SK-N-SH (cell line): ENCODE measurements at regions not wholly inside any gene's neighbourhood (a gene's known extent, or its start where the extent isn't known, plus 50 kb on each side); places are given as distances from the start of the nearest gene placed in this dataset.

Source experiments
- CTCF ChIA-PET: fragments of 300-600, 350-600 bp; formaldehyde crosslinking; extraction: SDS; loops from one replicate; lab custom pipeline; 2021; lab: Yijun Ruan, JAX
- POLR2A ChIA-PET: fragments of 350-600 bp; sonication (Branson Sonifier 250); formaldehyde crosslinking; extraction: SDS; loops from one replicate; lab custom pipeline; 2020; ENCODE audit warnings: antibody characterized with exemption, inconsistent platforms; lab: Yijun Ruan, JAX
- DNase-seq: peaks from one replicate; pipeline ENCODE4 v3.0.0; 2012
- H2AFZ ChIP-seq: fragments of 200-600 bp; sonication (generic); 2 replicates; pipeline ENCODE4 v1.8.1; 2016; ENCODE audit warnings: antibody characterized with exemption, mild to moderate bottlenecking, low read depth
- H3F3A ChIP-seq: fragments of 200-600 bp; sonication (generic); replicated peaks from 2 replicates; pipeline ENCODE3; 2016; ENCODE audit warnings: antibody characterized with exemption, mild to moderate bottlenecking; ENCODE audit not compliant: insufficient read depth
- H3K27ac ChIP-seq, 2 experiments: fragments of 200-500 bp in 1 of 2; fragments of 200-600 bp in 1 of 2; sonication (Bioruptor generic) in 1 of 2; sonication (generic), shearing (Covaris generic) in 1 of 2; 2 replicates each; pipeline versions ENCODE4 v1.5.1 to v1.6.1; 2014 to 2016; ENCODE audit warnings: low read depth in 2 of 2, inconsistent platforms in 1 of 2, low read length in 1 of 2, mild to moderate bottlenecking in 1 of 2, mixed read lengths in 1 of 2
- H3K27me3 ChIP-seq: fragments of 200-600 bp; sonication (generic), shearing (Covaris generic); 2 replicates; pipeline ENCODE4 v1.6.1; 2016; ENCODE audit warnings: mixed run types; ENCODE audit not compliant: insufficient read depth
- H3K36me3 ChIP-seq, 2 experiments: fragments of 200-500 bp in 1 of 2; fragments of 200-600 bp in 1 of 2; sonication (Bioruptor generic) in 1 of 2; sonication (generic) in 1 of 2; replicated peaks in 1 of 2; 2 replicates each; pipeline versions ENCODE3 to v1.5.1; 2014 to 2016; ENCODE audit warnings: low read length in 1 of 2, mild to moderate bottlenecking in 1 of 2; ENCODE audit not compliant: insufficient read depth in 2 of 2, control insufficient read depth in 1 of 2
- H3K4me1 ChIP-seq, 2 experiments: fragments of 200-500 bp in 1 of 2; fragments of 200-600 bp in 1 of 2; sonication (Bioruptor generic) in 1 of 2; sonication (generic), shearing (Covaris generic) in 1 of 2; 2 replicates each; pipeline versions ENCODE4 v1.5.1 to v1.6.1; 2014 to 2016; ENCODE audit warnings: low read depth in 1 of 2, low read length in 1 of 2, mixed run types in 1 of 2; ENCODE audit not compliant: insufficient read depth in 2 of 2, control insufficient read depth in 1 of 2
- H3K4me2 ChIP-seq: fragments of 200-600 bp; sonication (generic), shearing (Covaris generic); 2 replicates; pipeline ENCODE4 v1.6.1; 2017; ENCODE audit warnings: mixed run types
- H3K4me3 ChIP-seq, 2 experiments: fragments of 200-500 bp in 1 of 2; fragments of 200-600 bp in 1 of 2; sonication (Bioruptor generic) in 1 of 2; sonication (generic), shearing (Covaris generic) in 1 of 2; 2 replicates each; pipeline versions ENCODE4 v1.5.1 to v1.8.1; 2014 to 2016; ENCODE audit warnings: low read depth in 2 of 2, inconsistent platforms in 1 of 2, low read length in 1 of 2, mild to moderate bottlenecking in 1 of 2, mixed read lengths in 1 of 2, moderate library complexity in 1 of 2
- H3K79me2 ChIP-seq: fragments of 200-600 bp; sonication (generic); 2 replicates; pipeline ENCODE4 v1.8.1; 2017; ENCODE audit warnings: mild to moderate bottlenecking; ENCODE audit not compliant: insufficient read depth
- H3K9ac ChIP-seq: fragments of 200-600 bp; sonication (generic); 2 replicates; pipeline ENCODE4 v1.6.1; 2017; ENCODE audit warnings: mixed run types
- H3K9me2 ChIP-seq: fragments of 200-600 bp; sonication (generic); 2 replicates; pipeline ENCODE4 v1.6.1; 2017; ENCODE audit warnings: mixed run types
- H3K9me3 ChIP-seq: fragments of 200-600 bp; sonication (generic); 2 replicates; pipeline ENCODE4 v1.6.1; 2017; ENCODE audit warnings: mixed run types, mild to moderate bottlenecking, moderate library complexity
- H4K20me1 ChIP-seq: fragments of 200-600 bp; sonication (generic); 2 replicates; pipeline ENCODE4 v1.6.1; 2017; ENCODE audit warnings: mild to moderate bottlenecking, mixed run types; ENCODE audit not compliant: insufficient read depth
- EP300 ChIP-seq, 2 experiments: IDR thresholded peaks; 2 replicates each; pipeline versions ENCODE4 v1.4.0 to v1.6.1; 2012; ENCODE audit warnings: borderline replicate concordance in 1 of 2, low read depth in 1 of 2, low read length in 1 of 2
- FOXJ3 ChIP-seq: sonication (generic); formaldehyde crosslinking; IDR thresholded peaks from 2 replicates; pipeline ENCODE4 v1.5.1; 2020; ENCODE audit warnings: mild to moderate bottlenecking, missing genetic modification reagents
- GABPA ChIP-seq: IDR thresholded peaks from 2 replicates; pipeline ENCODE4 v1.4.0; 2012; ENCODE audit warnings: low read depth, mild to moderate bottlenecking
- POLR2AphosphoS5 ChIP-seq: IDR thresholded peaks from 2 replicates; pipeline ENCODE4 v1.6.1; 2012; ENCODE audit warnings: low read depth, low read length
- RCOR1 ChIP-seq: fragments of 150-350 bp; IDR thresholded peaks from 2 replicates; pipeline ENCODE4 v1.6.1; 2017; ENCODE audit warnings: antibody characterized with exemption, low read length
- RXRA ChIP-seq: IDR thresholded peaks from 2 replicates; pipeline ENCODE4 v1.4.0; 2012; ENCODE audit warnings: low read depth, mild to moderate bottlenecking, borderline replicate concordance
- SIN3A ChIP-seq: IDR thresholded peaks from 2 replicates; pipeline ENCODE4 v1.6.1; 2012; ENCODE audit warnings: low read depth, mild to moderate bottlenecking, low read length, moderate library complexity, borderline replicate concordance
- SMC3 ChIP-seq: IDR thresholded peaks from 2 replicates; pipeline ENCODE4 v1.6.1; 2012; ENCODE audit warnings: low read depth, low read length, improper control_type of control experiment
- TAF1 ChIP-seq: IDR thresholded peaks from 2 replicates; pipeline ENCODE4 v1.6.1; 2012; ENCODE audit warnings: low read depth, mild to moderate bottlenecking, low read length, moderate library complexity, borderline replicate concordance
- WGBS: methylation state at CpG from one replicate; pipeline ENCODE4 v1.1.6; 2017; ENCODE audit warnings: low lambda C conversion rate; 5-methylcytosine and 5-hydroxymethylcytosine counted together
- TF ChIP-seq, protein P1 (sequence below): IDR thresholded peaks from 2 replicates; pipeline ENCODE4; 2012
- TF ChIP-seq, protein P2 (sequence below): IDR thresholded peaks from 2 replicates; pipeline ENCODE4 v1.6.1; 2012; ENCODE audit warnings: mild to moderate bottlenecking, low read depth, low read length, moderate library complexity
- TF ChIP-seq, protein P3 (sequence below): fragments of 150-350 bp; IDR thresholded peaks from 2 replicates; pipeline ENCODE4 v1.6.1; 2017; ENCODE audit warnings: antibody characterized with exemption, low read length, low read depth, borderline replicate concordance
- TF ChIP-seq, protein P4 (sequence below): IDR thresholded peaks from 2 replicates; pipeline ENCODE4 v1.4.0; 2012; ENCODE audit warnings: low read depth, borderline replicate concordance
- TF ChIP-seq, protein P5 (sequence below): fragments of 150-350 bp; IDR thresholded peaks from 2 replicates; pipeline ENCODE4 v1.6.1; 2016; ENCODE audit warnings: mild to moderate bottlenecking, low read depth, low read length

DNA sequence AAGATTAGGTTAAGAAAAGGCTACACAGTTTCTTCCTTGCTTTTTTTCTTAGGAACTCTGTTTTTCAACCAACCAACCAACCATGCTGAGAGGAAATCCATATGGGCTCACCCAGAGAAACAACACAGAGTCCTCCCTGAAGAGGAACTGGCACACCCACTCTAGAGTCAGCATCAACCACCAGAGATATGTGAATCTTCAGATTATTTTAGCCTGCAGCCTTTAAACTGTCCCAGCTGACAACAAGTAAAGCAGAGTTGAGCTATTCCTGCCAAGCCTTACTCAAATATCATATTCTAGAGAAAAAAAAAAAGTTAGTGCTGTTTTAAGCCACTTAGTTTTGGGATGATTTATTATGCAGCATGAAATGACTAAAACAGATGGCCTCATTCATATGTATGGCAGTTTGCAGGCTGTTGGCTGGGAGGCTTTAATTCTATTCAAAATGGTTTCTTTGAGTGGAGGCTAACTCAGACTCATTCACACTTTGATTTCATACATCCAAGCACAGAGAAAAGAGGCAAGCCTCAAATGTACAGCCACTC lies 1637.7 kb upstream of the LRRTM1 start:
- H3K4me3 ChIP-seq: no peak overlapping the region
- no peaks in the 10 kb centered on the region for H3K9me2 ChIP-seq
- H4K20me1 ChIP-seq: no peaks in the 10 kb centered on the region
- H3K9me3 ChIP-seq: no peaks in the 10 kb centered on the region
- CTCF ChIA-PET: no interaction called here
- H3K9ac ChIP-seq: no peak overlapping the region
- H3K36me3 ChIP-seq: no peaks in the 10 kb centered on the region
- no peaks in the 10 kb centered on the region for H3K4me1 ChIP-seq
- no peak for DNase-seq
- POLR2A ChIA-PET: no interaction called here
- H2AFZ ChIP-seq: no peak overlapping the region
- TF ChIP-seq RXRA (no peak), GABPA (no peak), SIN3A (no peak), RCOR1 (no peak), POLR2AphosphoS5 (no peak), TAF1 (no peak), FOXJ3 (CRISPR knock-in tag) (no peak), SMC3 (no peak)
- TF ChIP-seq, protein P1, sequence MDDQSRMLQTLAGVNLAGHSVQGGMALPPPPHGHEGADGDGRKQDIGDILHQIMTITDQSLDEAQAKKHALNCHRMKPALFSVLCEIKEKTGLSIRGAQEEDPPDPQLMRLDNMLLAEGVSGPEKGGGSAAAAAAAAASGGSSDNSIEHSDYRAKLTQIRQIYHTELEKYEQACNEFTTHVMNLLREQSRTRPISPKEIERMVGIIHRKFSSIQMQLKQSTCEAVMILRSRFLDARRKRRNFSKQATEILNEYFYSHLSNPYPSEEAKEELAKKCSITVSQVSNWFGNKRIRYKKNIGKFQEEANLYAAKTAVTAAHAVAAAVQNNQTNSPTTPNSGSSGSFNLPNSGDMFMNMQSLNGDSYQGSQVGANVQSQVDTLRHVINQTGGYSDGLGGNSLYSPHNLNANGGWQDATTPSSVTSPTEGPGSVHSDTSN: no peak
- TF ChIP-seq, protein P2, sequence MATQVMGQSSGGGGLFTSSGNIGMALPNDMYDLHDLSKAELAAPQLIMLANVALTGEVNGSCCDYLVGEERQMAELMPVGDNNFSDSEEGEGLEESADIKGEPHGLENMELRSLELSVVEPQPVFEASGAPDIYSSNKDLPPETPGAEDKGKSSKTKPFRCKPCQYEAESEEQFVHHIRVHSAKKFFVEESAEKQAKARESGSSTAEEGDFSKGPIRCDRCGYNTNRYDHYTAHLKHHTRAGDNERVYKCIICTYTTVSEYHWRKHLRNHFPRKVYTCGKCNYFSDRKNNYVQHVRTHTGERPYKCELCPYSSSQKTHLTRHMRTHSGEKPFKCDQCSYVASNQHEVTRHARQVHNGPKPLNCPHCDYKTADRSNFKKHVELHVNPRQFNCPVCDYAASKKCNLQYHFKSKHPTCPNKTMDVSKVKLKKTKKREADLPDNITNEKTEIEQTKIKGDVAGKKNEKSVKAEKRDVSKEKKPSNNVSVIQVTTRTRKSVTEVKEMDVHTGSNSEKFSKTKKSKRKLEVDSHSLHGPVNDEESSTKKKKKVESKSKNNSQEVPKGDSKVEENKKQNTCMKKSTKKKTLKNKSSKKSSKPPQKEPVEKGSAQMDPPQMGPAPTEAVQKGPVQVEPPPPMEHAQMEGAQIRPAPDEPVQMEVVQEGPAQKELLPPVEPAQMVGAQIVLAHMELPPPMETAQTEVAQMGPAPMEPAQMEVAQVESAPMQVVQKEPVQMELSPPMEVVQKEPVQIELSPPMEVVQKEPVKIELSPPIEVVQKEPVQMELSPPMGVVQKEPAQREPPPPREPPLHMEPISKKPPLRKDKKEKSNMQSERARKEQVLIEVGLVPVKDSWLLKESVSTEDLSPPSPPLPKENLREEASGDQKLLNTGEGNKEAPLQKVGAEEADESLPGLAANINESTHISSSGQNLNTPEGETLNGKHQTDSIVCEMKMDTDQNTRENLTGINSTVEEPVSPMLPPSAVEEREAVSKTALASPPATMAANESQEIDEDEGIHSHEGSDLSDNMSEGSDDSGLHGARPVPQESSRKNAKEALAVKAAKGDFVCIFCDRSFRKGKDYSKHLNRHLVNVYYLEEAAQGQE: no peak
- TF ChIP-seq, protein P3, sequence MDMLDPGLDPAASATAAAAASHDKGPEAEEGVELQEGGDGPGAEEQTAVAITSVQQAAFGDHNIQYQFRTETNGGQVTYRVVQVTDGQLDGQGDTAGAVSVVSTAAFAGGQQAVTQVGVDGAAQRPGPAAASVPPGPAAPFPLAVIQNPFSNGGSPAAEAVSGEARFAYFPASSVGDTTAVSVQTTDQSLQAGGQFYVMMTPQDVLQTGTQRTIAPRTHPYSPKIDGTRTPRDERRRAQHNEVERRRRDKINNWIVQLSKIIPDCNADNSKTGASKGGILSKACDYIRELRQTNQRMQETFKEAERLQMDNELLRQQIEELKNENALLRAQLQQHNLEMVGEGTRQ: no peak
- H3K27me3 ChIP-seq: no peaks in the 10 kb centered on the region
- no peaks in the 10 kb centered on the region for H3F3A ChIP-seq
- H3K79me2 ChIP-seq: no peaks in the 10 kb centered on the region
- H3K4me2 ChIP-seq: no peak overlapping the region
- no peak overlapping the region for H3K27ac ChIP-seq

DNA sequence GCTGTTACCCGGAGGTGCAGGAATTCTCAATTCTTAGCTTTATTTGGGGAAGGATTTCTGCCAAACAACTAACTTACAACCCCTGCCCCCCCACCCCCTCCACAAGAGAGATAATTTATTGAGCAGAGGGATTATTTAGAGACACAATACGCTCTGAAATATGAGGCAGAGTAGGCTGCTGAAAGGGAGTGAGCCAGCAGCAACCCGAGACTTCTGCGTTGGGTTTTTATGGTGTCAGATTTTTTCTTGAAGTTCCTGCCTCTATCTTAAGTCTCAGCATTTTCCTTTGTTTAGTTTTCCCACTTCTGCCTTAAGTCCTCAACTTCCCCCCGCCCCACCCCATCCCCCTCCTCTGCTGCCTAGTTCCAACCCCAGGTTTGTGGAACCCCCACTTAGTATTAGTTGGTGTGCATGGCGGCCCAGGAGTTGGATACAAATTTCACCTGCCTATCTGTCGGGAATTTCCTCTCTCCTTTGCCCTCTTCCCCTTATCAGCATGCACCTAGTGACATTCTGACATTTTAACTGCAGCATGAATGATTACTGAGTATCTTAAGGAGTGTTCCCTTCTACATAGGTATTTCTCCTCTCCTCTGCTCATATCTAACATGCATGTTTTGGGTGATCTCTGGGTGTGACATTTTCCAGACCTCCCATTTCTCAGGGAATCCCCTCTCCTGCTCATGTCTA lies 1635.9 kb upstream of the LRRTM1 start:
- Histone ChIP-seq H3K27me3 (no peaks in the 10 kb centered on the region), H3K9me2 (no peaks in the 10 kb centered on the region), H3K27ac (no peak overlapping the region), H3K36me3 (no peaks in the 10 kb centered on the region), H3K4me1 (no peaks in the 10 kb centered on the region), H2AFZ (no peak overlapping the region), H3K4me3 (no peak overlapping the region), H3K9ac (no peak overlapping the region), H3F3A (no peaks in the 10 kb centered on the region), H3K79me2 (no peaks in the 10 kb centered on the region), H3K9me3 (no peaks in the 10 kb centered on the region), H3K4me2 (no peak overlapping the region), H4K20me1 (no peaks in the 10 kb centered on the region)
- ChIA-PET CTCF (no interaction called here), POLR2A (no interaction called here)
- DNase-seq: no peak
- WGBS: 17% methylated on average over 7 of the region's 7 CpGs
- TF ChIP-seq, protein P4, sequence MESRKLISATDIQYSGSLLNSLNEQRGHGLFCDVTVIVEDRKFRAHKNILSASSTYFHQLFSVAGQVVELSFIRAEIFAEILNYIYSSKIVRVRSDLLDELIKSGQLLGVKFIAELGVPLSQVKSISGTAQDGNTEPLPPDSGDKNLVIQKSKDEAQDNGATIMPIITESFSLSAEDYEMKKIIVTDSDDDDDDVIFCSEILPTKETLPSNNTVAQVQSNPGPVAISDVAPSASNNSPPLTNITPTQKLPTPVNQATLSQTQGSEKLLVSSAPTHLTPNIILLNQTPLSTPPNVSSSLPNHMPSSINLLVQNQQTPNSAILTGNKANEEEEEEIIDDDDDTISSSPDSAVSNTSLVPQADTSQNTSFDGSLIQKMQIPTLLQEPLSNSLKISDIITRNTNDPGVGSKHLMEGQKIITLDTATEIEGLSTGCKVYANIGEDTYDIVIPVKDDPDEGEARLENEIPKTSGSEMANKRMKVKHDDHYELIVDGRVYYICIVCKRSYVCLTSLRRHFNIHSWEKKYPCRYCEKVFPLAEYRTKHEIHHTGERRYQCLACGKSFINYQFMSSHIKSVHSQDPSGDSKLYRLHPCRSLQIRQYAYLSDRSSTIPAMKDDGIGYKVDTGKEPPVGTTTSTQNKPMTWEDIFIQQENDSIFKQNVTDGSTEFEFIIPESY: no peak
- TF ChIP-seq RCOR1 (no peak), EP300 (IDR thresholded peaks at IDR 0.05; ENCODE audit: borderline replicate concordance in 1 of 2, low read depth in 1 of 2, low read length in 1 of 2) (no peak), SMC3 (no peak)
- TF ChIP-seq, protein P5, sequence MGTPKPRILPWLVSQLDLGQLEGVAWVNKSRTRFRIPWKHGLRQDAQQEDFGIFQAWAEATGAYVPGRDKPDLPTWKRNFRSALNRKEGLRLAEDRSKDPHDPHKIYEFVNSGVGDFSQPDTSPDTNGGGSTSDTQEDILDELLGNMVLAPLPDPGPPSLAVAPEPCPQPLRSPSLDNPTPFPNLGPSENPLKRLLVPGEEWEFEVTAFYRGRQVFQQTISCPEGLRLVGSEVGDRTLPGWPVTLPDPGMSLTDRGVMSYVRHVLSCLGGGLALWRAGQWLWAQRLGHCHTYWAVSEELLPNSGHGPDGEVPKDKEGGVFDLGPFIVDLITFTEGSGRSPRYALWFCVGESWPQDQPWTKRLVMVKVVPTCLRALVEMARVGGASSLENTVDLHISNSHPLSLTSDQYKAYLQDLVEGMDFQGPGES: no peak
- TF ChIP-seq, protein P1: no peak
